ENCODE measurements at regions not wholly inside any gene's neighbourhood (a gene's known extent, or its start where the extent isn't known, plus 50 kb on each side); places are given as distances from the start of the nearest gene placed in this dataset.

DNA sequence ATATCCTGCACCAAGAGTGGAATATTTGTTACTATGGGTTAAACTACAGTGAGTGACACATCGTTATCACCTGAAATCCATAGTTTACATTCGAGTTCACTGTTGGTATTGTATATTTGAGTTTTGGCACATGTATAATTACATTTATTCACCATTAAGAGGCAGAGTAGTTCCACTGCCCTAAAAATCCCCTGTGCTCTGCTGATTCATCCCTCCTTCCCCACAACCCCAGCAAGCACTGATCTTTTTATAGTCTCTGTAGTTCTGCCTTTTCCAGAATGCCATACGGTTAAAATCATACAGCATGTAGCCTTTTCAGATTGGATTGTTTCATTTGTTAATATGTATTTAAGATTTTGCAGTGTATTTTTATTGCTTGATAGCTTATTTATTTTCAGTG lies 495.2 kb downstream of the DIRAS2 start:
- TF ChIP-seq, protein P1, sequence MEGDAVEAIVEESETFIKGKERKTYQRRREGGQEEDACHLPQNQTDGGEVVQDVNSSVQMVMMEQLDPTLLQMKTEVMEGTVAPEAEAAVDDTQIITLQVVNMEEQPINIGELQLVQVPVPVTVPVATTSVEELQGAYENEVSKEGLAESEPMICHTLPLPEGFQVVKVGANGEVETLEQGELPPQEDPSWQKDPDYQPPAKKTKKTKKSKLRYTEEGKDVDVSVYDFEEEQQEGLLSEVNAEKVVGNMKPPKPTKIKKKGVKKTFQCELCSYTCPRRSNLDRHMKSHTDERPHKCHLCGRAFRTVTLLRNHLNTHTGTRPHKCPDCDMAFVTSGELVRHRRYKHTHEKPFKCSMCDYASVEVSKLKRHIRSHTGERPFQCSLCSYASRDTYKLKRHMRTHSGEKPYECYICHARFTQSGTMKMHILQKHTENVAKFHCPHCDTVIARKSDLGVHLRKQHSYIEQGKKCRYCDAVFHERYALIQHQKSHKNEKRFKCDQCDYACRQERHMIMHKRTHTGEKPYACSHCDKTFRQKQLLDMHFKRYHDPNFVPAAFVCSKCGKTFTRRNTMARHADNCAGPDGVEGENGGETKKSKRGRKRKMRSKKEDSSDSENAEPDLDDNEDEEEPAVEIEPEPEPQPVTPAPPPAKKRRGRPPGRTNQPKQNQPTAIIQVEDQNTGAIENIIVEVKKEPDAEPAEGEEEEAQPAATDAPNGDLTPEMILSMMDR (IDR thresholded peaks at IDR 0.05; ENCODE audit: poor library complexity) = no peak
- TF ChIP-seq EZH2phosphoT487 (IDR thresholded peaks at IDR 0.05; ENCODE audit: low read depth, severe bottlenecking, unreplicated experiment) = no peak

All from hepatocyte (in vitro differentiated cells).